ENCODE measurements at regions not wholly inside any gene's neighbourhood (a gene's known extent, or its start where the extent isn't known, plus 50 kb on each side); places are given as distances from the start of the nearest gene placed in this dataset.
"Not testable (repeated sequence)": the region's sequence is repeated elsewhere in the genome, so short reads cannot be mapped to it uniquely, and the experiment has no call there.

DNA sequence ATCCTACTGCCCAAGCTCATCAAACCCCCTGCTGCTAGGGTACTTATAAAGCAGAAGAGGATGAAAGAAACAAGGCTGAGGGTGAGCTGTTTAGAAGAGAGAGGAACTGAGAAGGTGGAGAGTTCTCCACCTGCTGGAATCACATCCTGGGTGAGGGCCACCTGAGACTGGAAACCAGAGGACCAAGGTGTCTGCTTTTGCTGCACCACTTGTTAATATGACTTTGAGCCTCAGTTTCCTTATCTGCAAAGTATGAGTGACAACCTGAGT is 203.2 kb upstream of the SSTR1 start:
- BruUV-seq (replicated peaks) = no TSS peak

DNA sequence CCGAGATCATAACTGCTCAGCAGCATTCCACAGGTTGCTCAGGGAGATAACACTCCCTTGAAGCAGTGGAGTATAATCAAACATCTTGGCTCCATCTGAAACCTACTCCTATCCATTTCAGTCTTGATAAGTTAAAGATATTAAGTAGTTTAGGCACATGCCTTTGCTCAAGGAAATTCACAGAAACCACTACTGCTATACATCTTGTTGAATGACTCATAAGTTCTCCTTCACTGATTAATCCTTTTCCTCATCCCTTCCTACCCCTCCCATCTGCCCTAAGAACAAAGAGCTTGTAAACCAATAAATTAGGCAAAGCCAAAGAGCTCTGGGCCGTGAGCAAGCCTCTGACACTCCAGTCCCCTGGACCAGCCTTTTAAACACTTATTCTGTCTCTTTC is 196.5 kb upstream of the SSTR1 start:
- H3K4me3 Mint-ChIP-seq (ENCODE audit: low read depth, unreplicated experiment); H3K27ac Mint-ChIP-seq (ENCODE audit: unreplicated experiment); intact Hi-C loops (cut with micrococcal nuclease; ENCODE audit: unreplicated experiment); H3K36me3 Mint-ChIP-seq (ENCODE audit: insufficient read depth, unreplicated experiment); BruUV-seq (replicated peaks); H3K4me1 Mint-ChIP-seq (ENCODE audit: low read depth, unreplicated experiment); DNase-seq; CTCF ChIA-PET; H3K9me3 Mint-ChIP-seq (ENCODE audit: low read depth, unreplicated experiment); H3K27me3 Mint-ChIP-seq (ENCODE audit: unreplicated experiment): not testable (repeated sequence)

More for the DNA sequence above, 203.2 kb upstream of the SSTR1 start:
- Mint-ChIP-seq H3K36me3 (ENCODE audit: insufficient read depth, unreplicated experiment) (no peaks in the 10 kb centered on the region), H3K9me3 (ENCODE audit: low read depth, unreplicated experiment) (no peaks in the 10 kb centered on the region), H3K27me3 (ENCODE audit: unreplicated experiment) (peaks cover 13% of the 10 kb centered on the region), H3K4me3 (ENCODE audit: low read depth, unreplicated experiment) (no peak overlapping the region), H3K27ac (ENCODE audit: unreplicated experiment) (no peak overlapping the region), H3K4me1 (ENCODE audit: low read depth, unreplicated experiment) (no peaks in the 10 kb centered on the region)
- intact Hi-C loops (cut with micrococcal nuclease; ENCODE audit: unreplicated experiment) = no loop called here
- TF ChIP-seq, protein P1, sequence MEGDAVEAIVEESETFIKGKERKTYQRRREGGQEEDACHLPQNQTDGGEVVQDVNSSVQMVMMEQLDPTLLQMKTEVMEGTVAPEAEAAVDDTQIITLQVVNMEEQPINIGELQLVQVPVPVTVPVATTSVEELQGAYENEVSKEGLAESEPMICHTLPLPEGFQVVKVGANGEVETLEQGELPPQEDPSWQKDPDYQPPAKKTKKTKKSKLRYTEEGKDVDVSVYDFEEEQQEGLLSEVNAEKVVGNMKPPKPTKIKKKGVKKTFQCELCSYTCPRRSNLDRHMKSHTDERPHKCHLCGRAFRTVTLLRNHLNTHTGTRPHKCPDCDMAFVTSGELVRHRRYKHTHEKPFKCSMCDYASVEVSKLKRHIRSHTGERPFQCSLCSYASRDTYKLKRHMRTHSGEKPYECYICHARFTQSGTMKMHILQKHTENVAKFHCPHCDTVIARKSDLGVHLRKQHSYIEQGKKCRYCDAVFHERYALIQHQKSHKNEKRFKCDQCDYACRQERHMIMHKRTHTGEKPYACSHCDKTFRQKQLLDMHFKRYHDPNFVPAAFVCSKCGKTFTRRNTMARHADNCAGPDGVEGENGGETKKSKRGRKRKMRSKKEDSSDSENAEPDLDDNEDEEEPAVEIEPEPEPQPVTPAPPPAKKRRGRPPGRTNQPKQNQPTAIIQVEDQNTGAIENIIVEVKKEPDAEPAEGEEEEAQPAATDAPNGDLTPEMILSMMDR (IDR thresholded peaks at IDR 0.05; ENCODE audit: unreplicated experiment) = no peak
- no peak for DNase-seq
- CTCF ChIA-PET = no interaction called here

- H3K4me1 Mint-ChIP-seq (ENCODE audit: low read depth, unreplicated experiment) = no peaks in the 10 kb centered on the region
- TF ChIP-seq, protein P1 (IDR thresholded peaks at IDR 0.05; ENCODE audit: unreplicated experiment) = no peak
- no TSS peak for BruUV-seq (replicated peaks)
- H3K4me3 Mint-ChIP-seq (ENCODE audit: low read depth, unreplicated experiment) = no peak overlapping the region
- CTCF ChIA-PET = no interaction called here
- no peak overlapping the region for H3K27ac Mint-ChIP-seq (ENCODE audit: unreplicated experiment)
- peaks cover 3% of the 10 kb centered on the region for H3K9me3 Mint-ChIP-seq (ENCODE audit: low read depth, unreplicated experiment)
- no peak for DNase-seq
- H3K36me3 Mint-ChIP-seq (ENCODE audit: insufficient read depth, unreplicated experiment) = no peaks in the 10 kb centered on the region
- intact Hi-C loops (cut with micrococcal nuclease; ENCODE audit: unreplicated experiment) = no loop called here
- peaks cover 8% of the 10 kb centered on the region for H3K27me3 Mint-ChIP-seq (ENCODE audit: unreplicated experiment)
These were observed 195.6 kb upstream of the SSTR1 start for GRCh38 chr14:38012056-38012455.

GRCh38 chr14:38016497-38016896 is 191.2 kb upstream of the SSTR1 start:
- TF ChIP-seq, protein P1 (IDR thresholded peaks at IDR 0.05; ENCODE audit: unreplicated experiment) = peak; percentile 30
- no peak overlapping the region for H3K27ac Mint-ChIP-seq (ENCODE audit: unreplicated experiment)
- H3K36me3 Mint-ChIP-seq (ENCODE audit: insufficient read depth, unreplicated experiment) = no peaks in the 10 kb centered on the region
- H3K9me3 Mint-ChIP-seq (ENCODE audit: low read depth, unreplicated experiment) = peaks cover 3% of the 10 kb centered on the region
- H3K27me3 Mint-ChIP-seq (ENCODE audit: unreplicated experiment) = peaks cover 8% of the 10 kb centered on the region
- no peaks in the 10 kb centered on the region for H3K4me1 Mint-ChIP-seq (ENCODE audit: low read depth, unreplicated experiment)
- DNase-seq = no peak
- intact Hi-C loops (cut with micrococcal nuclease; ENCODE audit: unreplicated experiment) = no loop called here
- no peak overlapping the region for H3K4me3 Mint-ChIP-seq (ENCODE audit: low read depth, unreplicated experiment)
- CTCF ChIA-PET = no interaction called here
- BruUV-seq (replicated peaks) = no TSS peak

DNA sequence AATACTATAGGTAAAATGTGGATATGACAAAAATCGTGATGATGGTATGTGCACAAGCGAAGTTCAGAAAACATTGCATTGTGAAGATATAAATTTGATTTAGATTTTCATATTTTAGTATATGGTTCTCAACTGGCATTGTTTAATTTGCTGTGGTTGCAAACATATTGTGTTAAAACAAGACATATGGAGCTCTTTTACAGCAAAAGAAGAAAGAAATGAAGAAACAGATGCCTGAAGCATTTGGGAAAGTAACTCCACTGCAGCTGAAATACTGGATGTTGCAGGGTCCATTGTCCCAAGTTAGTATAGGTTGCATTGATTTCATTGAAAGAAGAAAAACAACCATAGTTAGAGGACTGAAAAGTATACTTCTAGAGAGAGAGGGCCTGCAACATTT is 185.8 kb upstream of the SSTR1 start:
- H3K4me1 Mint-ChIP-seq (ENCODE audit: low read depth, unreplicated experiment) = no peaks in the 10 kb centered on the region
- H3K27ac Mint-ChIP-seq (ENCODE audit: unreplicated experiment) = no peak overlapping the region
- H3K27me3 Mint-ChIP-seq (ENCODE audit: unreplicated experiment) = peaks cover 17% of the 10 kb centered on the region
- CTCF ChIA-PET = no interaction called here
- DNase-seq = no peak
- intact Hi-C loops (cut with micrococcal nuclease; ENCODE audit: unreplicated experiment) = no loop called here
- no peaks in the 10 kb centered on the region for H3K36me3 Mint-ChIP-seq (ENCODE audit: insufficient read depth, unreplicated experiment)
- H3K9me3 Mint-ChIP-seq (ENCODE audit: low read depth, unreplicated experiment) = no peaks in the 10 kb centered on the region
- BruUV-seq (replicated peaks) = no TSS peak
- TF ChIP-seq, protein P1 (IDR thresholded peaks at IDR 0.05; ENCODE audit: unreplicated experiment) = no peak
- H3K4me3 Mint-ChIP-seq (ENCODE audit: low read depth, unreplicated experiment) = no peak overlapping the region

All from Calu3 (cell line).